HUDEP-2 (cell line): ENCODE measurements at regions not wholly inside any gene's neighbourhood (a gene's known extent, or its start where the extent isn't known, plus 50 kb on each side); places are given as distances from the start of the nearest gene placed in this dataset.
"Not testable (repeated sequence)": the region's sequence is repeated elsewhere in the genome, so short reads cannot be mapped to it uniquely, and the experiment has no call there.

Experiments used
- DNase-seq, 76 experiments: peaks; one replicate each; lab custom pipeline; 2025; ENCODE audit not compliant: unreplicated experiment in 76 of 76; lab: John Stamatoyannopoulos, UW

GRCh38 chr7:150169943-150170490 is 153.1 kb upstream of the LRRC61 start:
- not testable (repeated sequence) for DNase-seq

- DNase-seq: not testable (repeated sequence)
Measured at GRCh38 chr7:150183602-150184001, 139.6 kb upstream of the LRRC61 start.

- not testable (repeated sequence) for DNase-seq
Measured at GRCh38 chr7:150189963-150190362, 133.2 kb upstream of the LRRC61 start.

GRCh38 chr7:150192541-150192940 is 130.6 kb upstream of the LRRC61 start:
- not testable (repeated sequence) for DNase-seq

GRCh38 chr7:150193866-150194265 is 129.3 kb upstream of the LRRC61 start:
- DNase-seq: not testable (repeated sequence)
